ENCODE measurements at regions not wholly inside any gene's neighbourhood (a gene's known extent, or its start where the extent isn't known, plus 50 kb on each side); places are given as distances from the start of the nearest gene placed in this dataset.

GRCh38 chr2:15799432-15799827, 140.9 kb upstream of the MYCN start:
- no peak overlapping the region for H2AFZ ChIP-seq (ENCODE audit: low read length)
- no peak overlapping the region for H3K4me2 ChIP-seq (ENCODE audit: insufficient read depth, low read length)
- no peaks in the 10 kb centered on the region for H4K20me1 ChIP-seq (ENCODE audit: insufficient read depth, low read length)
- H3K79me2 ChIP-seq (ENCODE audit: insufficient read depth, low read length), result no peaks in the 10 kb centered on the region
- no peaks in the 10 kb centered on the region for H3K36me3 ChIP-seq (ENCODE audit: insufficient read depth, low read length)
- no peak for DNase-seq (ENCODE audit: insufficient read length, low spot score, missing footprints)
- no peaks in the 10 kb centered on the region for H3K27me3 ChIP-seq (ENCODE audit: insufficient read depth, low read length)
- H3K27ac ChIP-seq (ENCODE audit: low read depth, low read length), result no peak overlapping the region
- H3K4me1 ChIP-seq (ENCODE audit: insufficient read depth, low read length), result no peaks in the 10 kb centered on the region
- no peak overlapping the region for H3K4me3 ChIP-seq (ENCODE audit: insufficient read depth, low read length)
- no peaks in the 10 kb centered on the region for H3K9me3 ChIP-seq (ENCODE audit: low read depth, low read length)
- TF ChIP-seq CTCF (IDR thresholded peaks at IDR 0.05; ENCODE audit: extremely low read depth, low read depth, low read length), result no peak

GRCh38 chr2:15800495-15801329, 139.6 kb upstream of the MYCN start:
- no peak overlapping the region for H3K27ac ChIP-seq (ENCODE audit: low read depth, low read length)
- no peak for TF ChIP-seq CTCF (IDR thresholded peaks at IDR 0.05; ENCODE audit: extremely low read depth, low read depth, low read length)
- no peak overlapping the region for H3K4me3 ChIP-seq (ENCODE audit: insufficient read depth, low read length)
- H3K36me3 ChIP-seq (ENCODE audit: insufficient read depth, low read length), result no peaks in the 10 kb centered on the region
- H4K20me1 ChIP-seq (ENCODE audit: insufficient read depth, low read length), result no peaks in the 10 kb centered on the region
- no peak overlapping the region for H3K4me2 ChIP-seq (ENCODE audit: insufficient read depth, low read length)
- no peak for DNase-seq (ENCODE audit: insufficient read length, low spot score, missing footprints)
- no peaks in the 10 kb centered on the region for H3K4me1 ChIP-seq (ENCODE audit: insufficient read depth, low read length)
- H3K27me3 ChIP-seq (ENCODE audit: insufficient read depth, low read length), result no peaks in the 10 kb centered on the region
- no peaks in the 10 kb centered on the region for H3K9me3 ChIP-seq (ENCODE audit: low read depth, low read length)
- no peaks in the 10 kb centered on the region for H3K79me2 ChIP-seq (ENCODE audit: insufficient read depth, low read length)
- no peak overlapping the region for H2AFZ ChIP-seq (ENCODE audit: low read length)

GRCh38 chr2:15801439-15801838, 138.9 kb upstream of the MYCN start:
- no peaks in the 10 kb centered on the region for H3K9me3 ChIP-seq (ENCODE audit: low read depth, low read length)
- H3K79me2 ChIP-seq (ENCODE audit: insufficient read depth, low read length), result no peaks in the 10 kb centered on the region
- H4K20me1 ChIP-seq (ENCODE audit: insufficient read depth, low read length), result no peaks in the 10 kb centered on the region
- no peak for TF ChIP-seq CTCF (IDR thresholded peaks at IDR 0.05; ENCODE audit: extremely low read depth, low read depth, low read length)
- H3K27me3 ChIP-seq (ENCODE audit: insufficient read depth, low read length), result no peaks in the 10 kb centered on the region
- H3K27ac ChIP-seq (ENCODE audit: low read depth, low read length), result no peak overlapping the region
- H3K36me3 ChIP-seq (ENCODE audit: insufficient read depth, low read length), result no peaks in the 10 kb centered on the region
- no peak for DNase-seq (ENCODE audit: insufficient read length, low spot score, missing footprints)
- no peak overlapping the region for H2AFZ ChIP-seq (ENCODE audit: low read length)
- H3K4me3 ChIP-seq (ENCODE audit: insufficient read depth, low read length), result no peak overlapping the region
- H3K4me2 ChIP-seq (ENCODE audit: insufficient read depth, low read length), result no peak overlapping the region
- H3K4me1 ChIP-seq (ENCODE audit: insufficient read depth, low read length), result no peaks in the 10 kb centered on the region

GRCh38 chr2:15801904-15802303, 138.4 kb upstream of the MYCN start:
- Histone ChIP-seq H3K36me3 (ENCODE audit: insufficient read depth, low read length) (no peaks in the 10 kb centered on the region), H2AFZ (ENCODE audit: low read length) (no peak overlapping the region), H3K27me3 (ENCODE audit: insufficient read depth, low read length) (no peaks in the 10 kb centered on the region), H3K79me2 (ENCODE audit: insufficient read depth, low read length) (no peaks in the 10 kb centered on the region), H3K9me3 (ENCODE audit: low read depth, low read length) (no peaks in the 10 kb centered on the region), H3K4me1 (ENCODE audit: insufficient read depth, low read length) (no peaks in the 10 kb centered on the region), H4K20me1 (ENCODE audit: insufficient read depth, low read length) (no peaks in the 10 kb centered on the region), H3K27ac (ENCODE audit: low read depth, low read length) (no peak overlapping the region), H3K4me3 (ENCODE audit: insufficient read depth, low read length) (no peak overlapping the region), H3K4me2 (ENCODE audit: insufficient read depth, low read length) (no peak overlapping the region)
- no peak for TF ChIP-seq CTCF (IDR thresholded peaks at IDR 0.05; ENCODE audit: extremely low read depth, low read depth, low read length)
- DNase-seq (ENCODE audit: insufficient read length, low spot score, missing footprints), result no peak

All from osteoblast (primary cell).